Epithelial cell of proximal tubule (primary cell): ENCODE measurements at regions not wholly inside any gene's neighbourhood (a gene's known extent, or its start where the extent isn't known, plus 50 kb on each side); places are given as distances from the start of the nearest gene placed in this dataset.

Experiments used
- DNase-seq: peaks from one replicate; pipeline ENCODE4 v3.0.0-alpha.2; 2011; ENCODE audit warnings: low read depth
- H3K4me3 ChIP-seq: 2 replicates; pipeline ENCODE4 v1.5.1; 2011; ENCODE audit warnings: low read depth, mild to moderate bottlenecking, low read length
- CTCF ChIP-seq: conservative IDR thresholded peaks from 2 replicates; pipeline ENCODE4 v1.5.1; 2012; ENCODE audit warnings: low read depth, mild to moderate bottlenecking, low read length

- no peak for DNase-seq
- no peak overlapping the region for H3K4me3 ChIP-seq
- no peak for TF ChIP-seq CTCF
These were observed 209.6 kb upstream of the LARGE1 start for GRCh38 chr22:34129691-34130486.

- no peak for TF ChIP-seq CTCF
These were observed 215.5 kb upstream of the LARGE1 start for GRCh38 chr22:34135749-34136148.

GRCh38 chr22:34150023-34150422 is 229.7 kb upstream of the LARGE1 start:
- no peak for DNase-seq

More at GRCh38 chr22:34135749-34136148, 215.5 kb upstream of the LARGE1 start:
- H3K4me3 ChIP-seq = no peak overlapping the region
- DNase-seq = no peak

GRCh38 chr22:34159491-34159890 is 239.2 kb upstream of the LARGE1 start:
- H3K4me3 ChIP-seq = no peak overlapping the region
- TF ChIP-seq CTCF = no peak
- no peak for DNase-seq

More at GRCh38 chr22:34150023-34150422, 229.7 kb upstream of the LARGE1 start:
- no peak overlapping the region for H3K4me3 ChIP-seq
- TF ChIP-seq CTCF = no peak

GRCh38 chr22:34160141-34160783 is 240.0 kb upstream of the LARGE1 start:
- TF ChIP-seq CTCF = no peak
- no peak overlapping the region for H3K4me3 ChIP-seq
- DNase-seq = no peak

GRCh38 chr22:34161431-34162123 is 241.3 kb upstream of the LARGE1 start:
- no peak overlapping the region for H3K4me3 ChIP-seq
- no peak for TF ChIP-seq CTCF
- no peak for DNase-seq
